HG02884 (cell line): ENCODE measurements at regions not wholly inside any gene's neighbourhood (a gene's known extent, or its start where the extent isn't known, plus 50 kb on each side); places are given as distances from the start of the nearest gene placed in this dataset.
"Not testable (repeated sequence)": the region's sequence is repeated elsewhere in the genome, so short reads cannot be mapped to it uniquely, and the experiment has no call there.

Source experiments
- ATAC-seq: cut with Tn5 transposase; IDR thresholded peaks from one replicate; pipeline ENCODE4 v1.9.1; 2021; ENCODE audit warnings: mild to moderate bottlenecking, moderate library complexity; ENCODE audit not compliant: unreplicated experiment

DNA sequence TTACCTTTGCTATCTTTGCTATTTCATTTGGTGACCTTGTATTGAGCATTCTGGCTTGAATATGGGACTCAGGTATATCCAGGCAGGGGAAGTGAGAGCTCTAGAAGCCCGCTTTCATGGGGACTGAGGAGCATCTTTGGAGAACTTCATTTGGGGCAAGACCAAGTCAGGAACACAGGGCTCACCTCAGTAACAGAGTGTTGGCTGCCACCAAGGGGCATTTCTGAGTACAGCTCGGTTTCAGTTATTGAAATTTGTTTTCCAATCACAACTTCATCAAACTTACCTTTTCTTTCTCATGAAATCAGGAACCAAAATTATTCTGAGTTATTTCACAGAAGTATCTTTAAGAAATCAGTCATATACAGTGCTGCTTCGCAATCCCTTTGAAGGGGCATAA is 337.2 kb downstream of the C7orf25 start:
- no peak for ATAC-seq

- ATAC-seq = no peak
Measured at GRCh38 chr7:42573881-42574672, 337.1 kb upstream of the GLI3 start.

DNA sequence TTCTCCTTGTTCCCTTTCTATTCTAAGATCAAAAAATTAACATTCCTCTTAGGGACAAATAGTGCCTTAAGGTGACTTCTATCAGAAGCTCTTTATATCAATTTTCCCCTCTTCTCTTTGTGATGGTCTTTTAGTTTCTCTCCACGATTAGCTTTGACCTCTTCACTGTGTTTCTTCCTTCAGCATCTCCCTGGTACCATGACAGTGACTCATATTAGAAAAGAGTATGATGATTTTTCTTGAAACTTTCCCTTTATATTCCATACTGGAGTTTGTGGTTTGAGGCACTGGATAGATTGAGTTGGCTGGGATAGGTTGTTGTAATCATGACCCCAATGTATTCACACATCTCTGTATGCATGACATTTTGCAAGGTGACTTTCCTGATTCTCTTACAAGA is 335.6 kb upstream of the GLI3 start:
- ATAC-seq = no peak

DNA sequence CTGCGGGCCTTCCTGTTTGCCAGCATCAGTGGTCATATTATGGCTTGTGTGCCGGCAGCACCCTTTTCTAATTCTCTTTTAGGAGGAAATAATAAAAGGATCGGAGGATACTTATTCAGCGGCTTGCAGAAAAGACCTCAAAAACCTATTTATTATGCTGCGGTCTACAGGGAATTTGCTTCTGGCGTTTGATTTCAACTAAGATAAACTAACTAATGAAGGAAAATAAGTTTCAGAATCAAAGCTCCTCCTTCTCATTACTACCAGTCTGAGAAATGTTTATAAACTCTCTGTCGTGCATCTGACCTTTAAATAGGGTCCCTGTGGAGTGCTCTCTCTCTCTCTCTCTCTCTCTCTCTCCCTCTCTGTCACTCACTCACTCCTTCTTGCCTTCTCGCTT is 335.0 kb upstream of the GLI3 start:
- no peak for ATAC-seq

DNA sequence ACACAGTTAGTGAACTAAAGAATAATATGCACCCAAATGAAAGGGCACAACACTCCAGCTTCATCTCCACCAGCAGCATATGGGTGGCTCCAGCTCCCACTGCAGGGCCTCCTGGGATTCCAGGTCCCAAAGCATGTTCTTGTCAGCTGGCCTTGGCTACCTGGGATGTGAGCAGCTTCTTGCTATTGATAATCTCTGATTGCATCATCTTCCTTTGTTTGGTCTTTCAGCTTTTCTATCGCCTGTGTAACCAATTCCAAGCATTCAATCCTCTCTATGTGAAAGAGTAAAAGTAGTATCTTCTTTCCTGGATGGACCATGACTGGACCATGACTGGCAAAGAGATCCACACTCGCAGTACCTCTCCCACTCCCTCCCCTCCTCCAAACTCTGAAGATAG is 333.9 kb upstream of the GLI3 start:
- no peak for ATAC-seq

GRCh38 chr7:42567051-42567450 is 330.0 kb upstream of the GLI3 start:
- ATAC-seq = no peak

DNA sequence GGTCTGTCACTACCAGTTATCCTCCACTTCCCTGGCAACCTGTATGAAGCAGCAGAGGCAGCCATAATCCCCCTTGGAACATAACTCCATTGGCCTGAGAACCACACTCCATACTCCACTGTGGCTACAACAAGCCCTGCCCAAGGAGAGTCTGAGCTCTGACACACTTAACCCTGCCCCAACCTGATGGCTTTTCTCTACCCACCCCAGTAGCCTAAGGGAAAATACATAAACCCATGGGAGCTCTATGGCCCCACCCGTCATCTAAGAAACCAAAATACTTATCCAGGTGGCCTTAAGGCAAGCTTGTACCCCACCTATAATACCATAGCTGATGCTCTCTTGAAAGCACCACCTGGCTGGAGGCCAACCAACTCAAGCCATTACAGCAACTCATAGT is 324.8 kb upstream of the GLI3 start:
- ATAC-seq = no peak

DNA sequence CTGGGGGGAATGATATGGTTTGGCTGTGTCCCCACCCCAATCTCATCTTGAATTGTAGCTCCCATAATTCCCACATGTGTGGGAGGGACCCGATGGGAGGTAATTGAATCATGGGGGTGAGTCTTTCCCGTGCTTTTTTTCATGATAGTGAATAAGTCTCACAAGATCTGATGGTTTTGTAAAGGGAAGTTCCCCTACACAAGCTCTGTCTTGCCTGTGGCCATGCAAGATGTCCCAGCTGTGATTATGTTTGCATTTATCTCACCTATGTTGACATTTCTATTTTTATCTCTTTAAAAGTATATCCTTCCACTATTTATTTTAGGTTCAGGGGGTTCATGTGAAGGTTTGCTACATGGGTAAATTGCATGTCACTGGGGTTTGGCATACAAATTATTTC is 323.9 kb upstream of the GLI3 start:
- no peak for ATAC-seq

DNA sequence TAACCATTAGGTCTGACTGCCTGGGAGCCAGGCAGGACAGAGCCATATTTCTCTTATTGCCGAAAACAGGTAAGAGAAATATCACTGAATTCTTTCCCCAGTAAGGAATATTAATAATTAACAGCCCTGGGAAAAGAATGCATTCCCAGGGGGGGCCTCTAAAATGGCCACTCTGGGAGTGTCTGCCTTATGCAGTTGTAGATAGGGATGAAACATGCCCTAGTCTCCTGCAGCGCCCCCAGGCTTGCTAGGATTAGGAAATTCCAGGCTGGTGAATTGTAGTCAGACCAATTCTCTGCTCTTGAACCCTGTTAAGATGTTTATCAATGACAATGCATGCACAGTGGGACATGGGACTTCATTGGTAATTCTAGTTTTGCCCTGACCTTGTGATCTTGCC is 317.9 kb upstream of the GLI3 start:
- not testable (repeated sequence) for ATAC-seq

DNA sequence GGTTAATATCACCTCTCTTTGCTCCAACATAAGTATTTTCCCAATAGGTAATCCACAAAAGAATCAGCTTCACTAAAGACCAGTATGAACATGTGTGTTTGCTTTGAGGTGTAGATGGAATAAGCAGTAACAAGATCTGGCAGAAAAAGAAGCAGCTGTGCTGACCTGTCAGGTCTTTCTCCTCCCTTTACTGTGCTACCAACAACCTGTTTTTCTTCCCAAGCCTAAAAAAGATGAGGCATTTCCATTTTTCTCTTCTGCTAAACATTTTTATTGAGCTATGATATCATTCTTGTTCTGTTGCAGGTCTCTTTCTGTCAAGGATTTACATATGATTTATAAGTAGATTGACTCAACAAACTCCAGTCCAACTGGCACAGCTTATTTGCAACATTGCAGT is 315.2 kb upstream of the GLI3 start:
- no peak for ATAC-seq

DNA sequence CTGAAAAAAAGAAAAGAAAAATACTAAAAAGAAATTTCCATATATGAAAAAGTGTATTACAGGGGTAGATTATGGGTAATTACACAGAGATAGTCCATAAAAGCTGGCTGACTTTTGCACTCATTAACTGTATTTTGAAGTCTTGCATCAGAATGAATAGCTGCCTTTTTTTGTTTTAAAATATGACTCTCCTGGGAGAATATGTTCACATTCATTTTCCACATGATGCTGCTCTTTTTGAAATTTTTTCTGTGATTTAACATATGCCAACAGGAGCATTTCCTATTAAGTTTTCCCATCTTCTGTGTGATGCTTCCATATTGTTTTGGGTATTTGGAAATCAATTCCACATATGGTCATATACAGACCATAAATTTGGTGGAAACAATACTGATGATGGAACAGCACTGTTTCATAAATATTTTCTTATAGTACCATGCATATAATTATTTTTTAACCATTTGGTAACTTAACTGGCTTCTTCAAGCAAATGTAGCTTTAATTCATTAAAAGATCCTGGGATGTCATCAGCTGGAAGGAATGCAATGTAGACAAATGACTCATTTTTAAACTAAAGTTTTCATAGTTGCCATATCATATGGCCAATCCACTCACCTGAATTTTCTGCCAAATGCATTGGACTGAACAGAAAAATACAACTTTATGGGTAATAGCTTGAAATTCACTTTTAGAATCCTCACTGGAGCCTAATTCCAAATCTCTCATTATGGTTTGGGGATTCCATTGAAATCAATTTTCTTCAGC is 313.9 kb upstream of the GLI3 start:
- ATAC-seq = no peak

GRCh38 chr7:42549866-42550485 is 313.0 kb upstream of the GLI3 start:
- no peak for ATAC-seq

DNA sequence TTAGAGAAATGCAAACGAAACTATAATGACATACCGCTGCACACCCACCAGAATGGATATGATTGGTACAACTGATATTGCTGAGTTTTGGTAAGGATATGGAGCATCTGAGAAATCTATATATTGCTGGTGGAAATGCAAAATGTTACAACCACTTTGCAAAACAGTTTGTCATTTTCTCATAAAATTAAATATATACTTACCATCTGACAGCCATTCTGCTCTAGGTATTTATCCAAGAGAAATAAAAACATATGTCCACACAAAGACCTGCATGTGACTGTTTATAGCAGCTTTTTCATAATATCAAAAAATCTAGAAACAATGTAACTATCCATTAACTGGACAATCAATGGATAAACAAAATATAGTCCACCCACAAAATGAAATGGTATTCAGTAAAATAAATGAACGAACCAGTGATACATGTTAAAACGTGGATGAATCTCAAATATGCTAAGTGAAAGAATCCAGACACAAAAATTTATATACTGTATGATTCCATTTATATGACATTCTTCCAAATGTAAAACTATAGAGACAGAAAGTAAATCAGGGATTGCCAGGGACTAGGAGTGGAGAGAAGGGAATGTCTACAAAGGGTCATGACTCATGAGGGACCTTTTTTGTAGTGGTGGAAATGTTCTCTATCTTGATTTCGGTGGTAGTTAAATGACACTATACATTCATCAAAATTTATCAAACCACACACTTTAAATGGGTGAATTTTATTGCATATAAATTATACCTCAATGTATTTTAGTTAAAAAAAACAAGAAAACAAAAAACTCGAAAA is 312.0 kb upstream of the GLI3 start:
- no peak for ATAC-seq

DNA sequence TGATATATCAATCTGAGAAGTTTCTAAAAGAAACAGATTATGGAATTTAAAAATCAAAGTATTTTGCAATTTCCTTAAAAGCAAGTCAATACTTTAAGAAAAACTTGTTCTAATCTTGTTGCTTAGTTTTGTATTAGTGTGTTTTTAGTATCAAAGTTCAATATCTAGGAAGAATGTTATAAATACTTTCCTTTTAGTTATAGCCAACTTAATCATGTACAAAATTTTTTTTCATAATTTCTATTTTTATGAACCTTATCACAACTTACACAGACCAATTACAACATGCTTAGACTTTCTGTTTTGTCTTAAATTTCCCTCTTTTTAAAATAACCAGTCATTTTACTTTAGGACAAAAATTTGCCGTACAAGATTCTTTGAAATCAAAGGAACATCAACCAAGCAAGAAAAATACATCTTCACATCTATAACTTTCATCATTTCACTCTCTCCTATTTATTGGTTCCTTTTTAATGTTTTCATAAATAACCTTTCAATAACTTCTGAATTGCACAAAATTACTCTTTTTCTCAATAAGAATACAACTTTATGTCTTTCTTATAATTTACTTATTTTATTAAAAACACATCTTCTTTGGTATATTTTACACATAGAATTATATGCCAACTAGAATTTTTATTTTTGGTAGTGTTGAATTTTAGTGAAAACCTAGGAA is 308.2 kb upstream of the GLI3 start:
- no peak for ATAC-seq

DNA sequence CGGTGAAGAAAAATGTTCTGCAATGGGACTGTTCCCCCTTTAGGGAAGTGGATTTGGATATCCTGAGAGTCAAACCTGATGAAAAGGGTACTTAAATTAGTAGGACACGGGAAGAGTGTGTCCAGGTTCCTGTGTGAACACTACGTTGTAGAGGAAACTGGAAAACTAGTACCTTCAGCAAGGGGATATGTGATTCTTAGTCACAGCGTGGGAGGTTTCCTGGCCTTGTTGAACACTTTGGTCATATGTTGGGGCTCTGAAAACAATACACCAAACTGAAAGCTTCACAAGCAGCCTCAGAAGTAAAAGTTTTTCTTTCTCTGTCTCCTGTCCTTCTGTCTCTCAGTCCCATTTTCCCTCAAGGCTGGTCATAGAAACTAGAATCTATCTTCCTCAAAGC is 306.9 kb upstream of the GLI3 start:
- ATAC-seq = no peak

DNA sequence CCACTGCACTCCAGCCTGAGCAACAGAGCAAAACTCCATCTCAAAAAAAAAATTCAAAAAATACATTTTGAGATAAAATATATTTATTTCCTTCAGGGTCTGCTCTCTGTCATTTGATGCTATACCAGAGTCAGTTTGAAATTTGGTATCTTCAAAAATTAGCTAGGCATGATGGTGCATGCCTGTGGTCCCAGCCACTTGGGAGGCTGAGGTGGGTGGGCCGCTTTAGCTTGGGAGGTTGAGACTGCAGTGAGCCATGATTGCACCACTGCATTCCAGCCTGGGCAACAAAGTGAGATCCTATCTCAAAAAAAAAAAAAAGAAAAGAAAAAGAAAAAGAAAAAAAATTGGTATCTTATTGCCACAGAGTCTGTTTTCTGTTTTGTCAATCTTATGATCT is 305.4 kb upstream of the GLI3 start:
- ATAC-seq = not testable (repeated sequence)

DNA sequence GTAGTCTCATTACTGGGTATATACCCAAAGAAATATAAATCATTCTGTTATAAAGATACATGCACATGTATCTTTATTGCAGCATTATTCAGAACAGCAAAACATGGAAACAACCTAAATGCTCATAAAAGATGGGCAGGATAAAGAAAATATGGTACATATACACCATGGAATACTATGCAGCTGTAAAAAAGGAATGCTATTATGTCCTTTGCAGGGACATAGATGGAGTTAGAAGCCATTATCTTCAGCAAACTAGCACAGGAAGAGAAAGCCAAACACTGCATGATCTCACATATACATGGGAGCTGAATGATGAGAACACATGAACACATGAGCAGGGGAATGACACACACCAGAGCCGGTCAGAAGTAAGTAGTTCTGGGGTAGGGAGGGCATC is 297.4 kb upstream of the GLI3 start:
- ATAC-seq = no peak

DNA sequence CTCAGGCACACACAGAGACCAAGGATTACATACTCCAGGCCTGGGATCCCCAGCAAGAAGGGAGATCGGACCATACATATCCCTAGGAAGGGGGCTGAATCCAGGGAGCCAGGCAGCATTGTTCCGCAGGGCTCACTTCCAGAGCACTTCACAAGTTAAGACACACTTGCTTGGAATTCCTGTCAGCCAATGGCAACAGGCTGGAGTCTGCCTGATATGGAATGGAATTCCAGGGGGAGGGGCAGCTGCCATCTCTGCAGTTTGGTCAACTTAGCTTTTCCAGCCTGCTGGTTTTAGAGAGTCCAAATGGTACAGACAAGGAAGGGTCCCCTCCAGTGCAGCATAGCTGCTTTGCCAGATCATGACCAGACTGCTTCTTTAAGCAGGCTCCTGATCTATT is 290.0 kb upstream of the GLI3 start:
- ATAC-seq = no peak

GRCh38 chr7:42522227-42522991 is 285.4 kb upstream of the GLI3 start:
- ATAC-seq = no peak

GRCh38 chr7:42511027-42511426 is 274.0 kb upstream of the GLI3 start:
- no peak for ATAC-seq
